GM13977 (cell line): ENCODE measurements at regions not wholly inside any gene's neighbourhood (a gene's known extent, or its start where the extent isn't known, plus 50 kb on each side); places are given as distances from the start of the nearest gene placed in this dataset.

Source experiments
- DNase-seq: peaks from one replicate; pipeline ENCODE4 v3.0.0; 2012; ENCODE audit warnings: low spot score
- CTCF ChIP-seq: IDR thresholded peaks from 2 replicates; pipeline ENCODE4 v1.5.1; 2012; ENCODE audit warnings: mild to moderate bottlenecking, control low read depth; ENCODE audit not compliant: insufficient read depth; ENCODE audit errors: extremely low read depth, missing control alignments
- in situ Hi-C: fragments of 300-500 bp; cut with MboI; formaldehyde crosslinking; loops from one replicate; pipeline ENCODE4 v1.12.0; 2022; ENCODE audit warnings: low sequenced_read_pairs, low pct_unique_long_range_greater_than_20kb, mixed read lengths, inconsistent platforms; ENCODE audit not compliant: unreplicated experiment

- no peak for DNase-seq
- no peak for TF ChIP-seq CTCF
- in situ Hi-C loops: no loop called here
Observed at GRCh38 chr3:187551416-187551815, 118.8 kb downstream of the SST start.

- no peak for DNase-seq
- in situ Hi-C loops: no loop called here
- TF ChIP-seq CTCF: no peak
Observed at GRCh38 chr3:187550446-187550845, 119.7 kb downstream of the SST start.

GRCh38 chr3:187545366-187545765 is 124.8 kb downstream of the SST start:
- no peak for TF ChIP-seq CTCF
- in situ Hi-C loops: no loop called here
- DNase-seq: no peak

- no peak for TF ChIP-seq CTCF
- in situ Hi-C loops: no loop called here
- no peak for DNase-seq
Observed at GRCh38 chr3:187544326-187544725, 125.9 kb downstream of the SST start.

GRCh38 chr3:187540847-187541246 is 129.3 kb downstream of the SST start:
- no peak for DNase-seq
- TF ChIP-seq CTCF: no peak
- in situ Hi-C loops: no loop called here

GRCh38 chr3:187536185-187536584 is 134.0 kb downstream of the SST start:
- DNase-seq: no peak
- in situ Hi-C loops: no loop called here
- TF ChIP-seq CTCF: no peak

- TF ChIP-seq CTCF: no peak
- no peak for DNase-seq
Observed at GRCh38 chr3:187533797-187534196, 136.4 kb downstream of the SST start.

More at GRCh38 chr3:187533797-187534196, 136.4 kb downstream of the SST start:
- in situ Hi-C loops: no loop called here
